ENCODE measurements at regions not wholly inside any gene's neighbourhood (a gene's known extent, or its start where the extent isn't known, plus 50 kb on each side); places are given as distances from the start of the nearest gene placed in this dataset.

DNA sequence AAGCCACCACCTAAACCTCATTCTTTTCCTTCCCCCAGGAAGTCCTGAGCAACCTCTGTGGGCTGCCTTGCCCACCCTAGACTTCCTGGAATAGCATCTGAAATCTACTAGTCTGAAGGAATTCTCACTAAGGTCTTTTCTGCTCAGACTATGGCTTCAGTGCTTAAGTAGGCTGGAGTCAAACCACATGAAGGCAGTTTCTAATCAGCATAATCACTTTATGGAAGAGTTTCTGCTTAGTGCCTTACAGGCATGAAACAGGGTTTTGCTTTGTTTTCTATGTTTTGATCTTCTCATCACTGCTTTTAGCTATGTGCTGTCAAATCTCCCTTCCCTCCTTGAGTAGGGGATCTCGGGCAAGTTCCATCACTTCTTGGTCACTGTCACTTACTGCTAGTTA is 117.7 kb downstream of the WT1 start:
- H3K27me3 ChIP-seq (ENCODE audit: control insufficient read depth, insufficient read depth, low read length), result peaks cover 4% of the 10 kb centered on the region; the same call in 1 of the 2 replicates
- H2BK15ac ChIP-seq (ENCODE audit: low read depth, low read length), result no peak overlapping the region
- ATAC-seq (ENCODE audit: low read depth) (no peak), DNase-seq (no peak)
- WGBS, 2 experiments (ENCODE audit: extremely low coverage in 2 of 2, insufficient read length in 1 of 2), result no CpG with 5 or more reads among the region's 1 CpG
- H4K8ac ChIP-seq (ENCODE audit: low read depth in 2 of 2, low read length in 2 of 2), result no peak overlapping the region
- H3K36me3 ChIP-seq (ENCODE audit: control insufficient read depth, insufficient read depth, low read length), result no peaks in the 10 kb centered on the region
- no peak overlapping the region for H4K5ac ChIP-seq (ENCODE audit: low read depth, low read length)
- H3K4me3 ChIP-seq (ENCODE audit: insufficient read depth, low read depth, low read length), result no peak overlapping the region
- H3K27ac ChIP-seq (ENCODE audit: insufficient read depth, low read length), result no peak overlapping the region
- no peaks in the 10 kb centered on the region for H3K9me3 ChIP-seq (ENCODE audit: control insufficient read depth, insufficient read depth, low read length)
- H3K56ac ChIP-seq (ENCODE audit: extremely low read depth, insufficient read depth, low read length), result no peak overlapping the region
- BruUV-seq (replicated peaks), result no TSS peak
- H3K79me1 ChIP-seq (ENCODE audit: low read depth in 1 of 2, low read length in 2 of 2), result no peaks in the 10 kb centered on the region
- H4K20me1 ChIP-seq (ENCODE audit: insufficient read depth, low read length), result no peaks in the 10 kb centered on the region
- no peak overlapping the region for H3K4me2 ChIP-seq (ENCODE audit: low read depth, low read length)
- no peak overlapping the region for H2BK120ac ChIP-seq (ENCODE audit: low read depth, low read length)
- no peak overlapping the region for H3K18ac ChIP-seq (ENCODE audit: low read depth, low read length)
- no peak overlapping the region for H4K91ac ChIP-seq (ENCODE audit: insufficient read depth, low read depth, low read length)
- no peaks in the 10 kb centered on the region for H3K4me1 ChIP-seq (ENCODE audit: control insufficient read depth, insufficient read depth, low read length)
- intact Hi-C loops (cut with micrococcal nuclease) (no loop called here), in situ Hi-C loops (cut with MboI; ENCODE audit: low sequenced_read_pairs) (no loop called here), dilution Hi-C loops (cut with HindIII; ENCODE audit: low sequenced_read_pairs, unreplicated experiment) (no loop called here)
- no peak overlapping the region for H2AK9ac ChIP-seq (replicated peaks; ENCODE audit: low read depth, low read length, poor library complexity)
- H3K4ac ChIP-seq (ENCODE audit: low read depth, low read length), result no peak overlapping the region
- no peaks in the 10 kb centered on the region for H3K9me1 ChIP-seq (ENCODE audit: insufficient read depth, low read length)
- no peak overlapping the region for H3K9ac ChIP-seq (ENCODE audit: low read depth, low read length)
- no peak overlapping the region for H2BK5ac ChIP-seq (ENCODE audit: low read depth, low read length, poor library complexity, severe bottlenecking)
- no peak overlapping the region for H2AFZ ChIP-seq (replicated peaks; ENCODE audit: low read length, poor library complexity)
- H3K23ac ChIP-seq (ENCODE audit: low read depth, low read length), result no peak overlapping the region
- TF ChIP-seq NFE2L2 (IDR thresholded peaks at IDR 0.05; ENCODE audit: low read depth, low read length) (no peak), FOS (IDR thresholded peaks at IDR 0.05; ENCODE audit: low read depth, low read length) (no peak), BHLHE40 (IDR thresholded peaks at IDR 0.05; ENCODE audit: low read depth, low read length) (no peak), POLR2A (IDR thresholded peaks at IDR 0.05; ENCODE audit: low read depth, low read length) (no peak), MXI1 (IDR thresholded peaks at IDR 0.05; ENCODE audit: borderline replicate concordance, low read depth, low read length) (no peak), RFX5 (IDR thresholded peaks at IDR 0.05; ENCODE audit: low read depth, low read length) (no peak), CEBPB (IDR thresholded peaks at IDR 0.05; ENCODE audit: low read depth, low read length) (no peak)
- TF ChIP-seq, protein P1, sequence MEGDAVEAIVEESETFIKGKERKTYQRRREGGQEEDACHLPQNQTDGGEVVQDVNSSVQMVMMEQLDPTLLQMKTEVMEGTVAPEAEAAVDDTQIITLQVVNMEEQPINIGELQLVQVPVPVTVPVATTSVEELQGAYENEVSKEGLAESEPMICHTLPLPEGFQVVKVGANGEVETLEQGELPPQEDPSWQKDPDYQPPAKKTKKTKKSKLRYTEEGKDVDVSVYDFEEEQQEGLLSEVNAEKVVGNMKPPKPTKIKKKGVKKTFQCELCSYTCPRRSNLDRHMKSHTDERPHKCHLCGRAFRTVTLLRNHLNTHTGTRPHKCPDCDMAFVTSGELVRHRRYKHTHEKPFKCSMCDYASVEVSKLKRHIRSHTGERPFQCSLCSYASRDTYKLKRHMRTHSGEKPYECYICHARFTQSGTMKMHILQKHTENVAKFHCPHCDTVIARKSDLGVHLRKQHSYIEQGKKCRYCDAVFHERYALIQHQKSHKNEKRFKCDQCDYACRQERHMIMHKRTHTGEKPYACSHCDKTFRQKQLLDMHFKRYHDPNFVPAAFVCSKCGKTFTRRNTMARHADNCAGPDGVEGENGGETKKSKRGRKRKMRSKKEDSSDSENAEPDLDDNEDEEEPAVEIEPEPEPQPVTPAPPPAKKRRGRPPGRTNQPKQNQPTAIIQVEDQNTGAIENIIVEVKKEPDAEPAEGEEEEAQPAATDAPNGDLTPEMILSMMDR (conservative IDR thresholded peaks at IDR 0.05; ENCODE audit: low read depth, low read length), result no peak
- H3K14ac ChIP-seq (replicated peaks; ENCODE audit: low read depth, low read length), result no peak overlapping the region
- ChIA-PET CTCF (no interaction called here), POLR2A (ENCODE audit: unreplicated experiment) (no interaction called here)
- H2BK20ac ChIP-seq (ENCODE audit: low read depth, low read length), result no peak overlapping the region
- no peak overlapping the region for H2AK5ac ChIP-seq (ENCODE audit: low read depth, low read length)

Measured in IMR-90 (cell line).